SK-N-SH (cell line): ENCODE measurements at regions not wholly inside any gene's neighbourhood (a gene's known extent, or its start where the extent isn't known, plus 50 kb on each side); places are given as distances from the start of the nearest gene placed in this dataset.

Experiments used
- CTCF ChIA-PET: fragments of 300-600, 350-600 bp; formaldehyde crosslinking; extraction: SDS; loops from one replicate; lab custom pipeline; 2021; lab: Yijun Ruan, JAX
- POLR2A ChIA-PET: fragments of 350-600 bp; sonication (Branson Sonifier 250); formaldehyde crosslinking; extraction: SDS; loops from one replicate; lab custom pipeline; 2020; ENCODE audit warnings: antibody characterized with exemption, inconsistent platforms; lab: Yijun Ruan, JAX
- DNase-seq: peaks from one replicate; pipeline ENCODE4 v3.0.0; 2012
- H2AFZ ChIP-seq: fragments of 200-600 bp; sonication (generic); 2 replicates; pipeline ENCODE4 v1.8.1; 2016; ENCODE audit warnings: antibody characterized with exemption, mild to moderate bottlenecking, low read depth
- H3F3A ChIP-seq: fragments of 200-600 bp; sonication (generic); replicated peaks from 2 replicates; pipeline ENCODE3; 2016; ENCODE audit warnings: antibody characterized with exemption, mild to moderate bottlenecking; ENCODE audit not compliant: insufficient read depth
- H3K27ac ChIP-seq, 2 experiments: fragments of 200-500 bp in 1 of 2; fragments of 200-600 bp in 1 of 2; sonication (Bioruptor generic) in 1 of 2; sonication (generic), shearing (Covaris generic) in 1 of 2; 2 replicates each; pipeline versions ENCODE4 v1.5.1 to v1.6.1; 2014 to 2016; ENCODE audit warnings: low read depth in 2 of 2, inconsistent platforms in 1 of 2, low read length in 1 of 2, mild to moderate bottlenecking in 1 of 2, mixed read lengths in 1 of 2
- H3K27me3 ChIP-seq: fragments of 200-600 bp; sonication (generic), shearing (Covaris generic); 2 replicates; pipeline ENCODE4 v1.6.1; 2016; ENCODE audit warnings: mixed run types; ENCODE audit not compliant: insufficient read depth
- H3K36me3 ChIP-seq, 2 experiments: fragments of 200-500 bp in 1 of 2; fragments of 200-600 bp in 1 of 2; sonication (Bioruptor generic) in 1 of 2; sonication (generic) in 1 of 2; replicated peaks in 1 of 2; 2 replicates each; pipeline versions ENCODE3 to v1.5.1; 2014 to 2016; ENCODE audit warnings: low read length in 1 of 2, mild to moderate bottlenecking in 1 of 2; ENCODE audit not compliant: insufficient read depth in 2 of 2, control insufficient read depth in 1 of 2
- H3K4me1 ChIP-seq, 2 experiments: fragments of 200-500 bp in 1 of 2; fragments of 200-600 bp in 1 of 2; sonication (Bioruptor generic) in 1 of 2; sonication (generic), shearing (Covaris generic) in 1 of 2; 2 replicates each; pipeline versions ENCODE4 v1.5.1 to v1.6.1; 2014 to 2016; ENCODE audit warnings: low read depth in 1 of 2, low read length in 1 of 2, mixed run types in 1 of 2; ENCODE audit not compliant: insufficient read depth in 2 of 2, control insufficient read depth in 1 of 2
- H3K4me2 ChIP-seq: fragments of 200-600 bp; sonication (generic), shearing (Covaris generic); 2 replicates; pipeline ENCODE4 v1.6.1; 2017; ENCODE audit warnings: mixed run types
- H3K4me3 ChIP-seq, 2 experiments: fragments of 200-500 bp in 1 of 2; fragments of 200-600 bp in 1 of 2; sonication (Bioruptor generic) in 1 of 2; sonication (generic), shearing (Covaris generic) in 1 of 2; 2 replicates each; pipeline versions ENCODE4 v1.5.1 to v1.8.1; 2014 to 2016; ENCODE audit warnings: low read depth in 2 of 2, inconsistent platforms in 1 of 2, low read length in 1 of 2, mild to moderate bottlenecking in 1 of 2, mixed read lengths in 1 of 2, moderate library complexity in 1 of 2
- H3K79me2 ChIP-seq: fragments of 200-600 bp; sonication (generic); 2 replicates; pipeline ENCODE4 v1.8.1; 2017; ENCODE audit warnings: mild to moderate bottlenecking; ENCODE audit not compliant: insufficient read depth
- H3K9ac ChIP-seq: fragments of 200-600 bp; sonication (generic); 2 replicates; pipeline ENCODE4 v1.6.1; 2017; ENCODE audit warnings: mixed run types
- H3K9me2 ChIP-seq: fragments of 200-600 bp; sonication (generic); 2 replicates; pipeline ENCODE4 v1.6.1; 2017; ENCODE audit warnings: mixed run types
- H3K9me3 ChIP-seq: fragments of 200-600 bp; sonication (generic); 2 replicates; pipeline ENCODE4 v1.6.1; 2017; ENCODE audit warnings: mixed run types, mild to moderate bottlenecking, moderate library complexity
- H4K20me1 ChIP-seq: fragments of 200-600 bp; sonication (generic); 2 replicates; pipeline ENCODE4 v1.6.1; 2017; ENCODE audit warnings: mild to moderate bottlenecking, mixed run types; ENCODE audit not compliant: insufficient read depth
- FOXJ3 ChIP-seq: sonication (generic); formaldehyde crosslinking; IDR thresholded peaks from 2 replicates; pipeline ENCODE4 v1.5.1; 2020; ENCODE audit warnings: mild to moderate bottlenecking, missing genetic modification reagents
- FOXM1 ChIP-seq: IDR thresholded peaks from 2 replicates; pipeline ENCODE4 v1.4.0; 2012; ENCODE audit warnings: low read depth, mild to moderate bottlenecking
- MEF2A ChIP-seq: IDR thresholded peaks from 2 replicates; pipeline ENCODE4 v1.4.0; 2012; ENCODE audit warnings: low read depth, borderline replicate concordance
- RFX5 ChIP-seq: IDR thresholded peaks from 2 replicates; pipeline ENCODE4 v1.6.1; 2012; ENCODE audit warnings: mild to moderate bottlenecking, improper control_type of control experiment, low read length
- RXRA ChIP-seq: IDR thresholded peaks from 2 replicates; pipeline ENCODE4 v1.4.0; 2012; ENCODE audit warnings: low read depth, mild to moderate bottlenecking, borderline replicate concordance
- SIN3A ChIP-seq: IDR thresholded peaks from 2 replicates; pipeline ENCODE4 v1.6.1; 2012; ENCODE audit warnings: low read depth, mild to moderate bottlenecking, low read length, moderate library complexity, borderline replicate concordance
- TAF1 ChIP-seq: IDR thresholded peaks from 2 replicates; pipeline ENCODE4 v1.6.1; 2012; ENCODE audit warnings: low read depth, mild to moderate bottlenecking, low read length, moderate library complexity, borderline replicate concordance
- TCF12 ChIP-seq: IDR thresholded peaks from 2 replicates; pipeline ENCODE4 v1.4.0; 2012
- TEAD4 ChIP-seq: IDR thresholded peaks from 2 replicates; pipeline ENCODE4 v1.4.0; 2012; ENCODE audit warnings: mild to moderate bottlenecking, borderline replicate concordance; ENCODE audit not compliant: insufficient read depth
- YY1 ChIP-seq: IDR thresholded peaks from 2 replicates; pipeline ENCODE4 v1.4.0; 2012; ENCODE audit warnings: low read depth, mild to moderate bottlenecking
- WGBS: methylation state at CpG from one replicate; pipeline ENCODE4 v1.1.6; 2017; ENCODE audit warnings: low lambda C conversion rate; 5-methylcytosine and 5-hydroxymethylcytosine counted together
- TF ChIP-seq, protein P1 (sequence below): IDR thresholded peaks from 2 replicates; pipeline ENCODE4 v1.4.0; 2012; ENCODE audit warnings: low read depth, borderline replicate concordance
- TF ChIP-seq, protein P2 (sequence below): IDR thresholded peaks from 2 replicates; pipeline ENCODE4 v1.6.1; 2012; ENCODE audit warnings: mild to moderate bottlenecking, low read depth, low read length, moderate library complexity
- TF ChIP-seq, protein P3 (sequence below): fragments of 150-350 bp; IDR thresholded peaks from 2 replicates; pipeline ENCODE4 v1.6.1; 2016; ENCODE audit warnings: mild to moderate bottlenecking, low read depth, low read length

- Histone ChIP-seq H3K27me3 (no peaks in the 10 kb centered on the region; the same call in 1 of the 2 replicates), H3K27ac (no peak overlapping the region), H3K9me2 (no peaks in the 10 kb centered on the region), H2AFZ (no peak overlapping the region), H3K4me2 (no peak overlapping the region), H3K4me1 (no peaks in the 10 kb centered on the region), H3K79me2 (no peaks in the 10 kb centered on the region), H3K9ac (no peak overlapping the region), H3K9me3 (no peaks in the 10 kb centered on the region), H3F3A (no peaks in the 10 kb centered on the region), H3K36me3 (no peaks in the 10 kb centered on the region), H4K20me1 (no peaks in the 10 kb centered on the region), H3K4me3 (no peak overlapping the region)
- CTCF ChIA-PET: interaction anchor here (0.7 to 1.4 kb wide), 2 partner anchors 9 to 26 kb away, joined by 3 read pairs; no protein-coding TSS in a partner anchor
- WGBS: 20% methylated on average over 2 of the region's 2 CpGs
- DNase-seq: no peak
- POLR2A ChIA-PET: no interaction called here
- no peak for TF ChIP-seq FOXM1
- TF ChIP-seq TCF12: no peak
- no peak for TF ChIP-seq YY1
- TF ChIP-seq MEF2A: no peak
- TF ChIP-seq, protein P1, sequence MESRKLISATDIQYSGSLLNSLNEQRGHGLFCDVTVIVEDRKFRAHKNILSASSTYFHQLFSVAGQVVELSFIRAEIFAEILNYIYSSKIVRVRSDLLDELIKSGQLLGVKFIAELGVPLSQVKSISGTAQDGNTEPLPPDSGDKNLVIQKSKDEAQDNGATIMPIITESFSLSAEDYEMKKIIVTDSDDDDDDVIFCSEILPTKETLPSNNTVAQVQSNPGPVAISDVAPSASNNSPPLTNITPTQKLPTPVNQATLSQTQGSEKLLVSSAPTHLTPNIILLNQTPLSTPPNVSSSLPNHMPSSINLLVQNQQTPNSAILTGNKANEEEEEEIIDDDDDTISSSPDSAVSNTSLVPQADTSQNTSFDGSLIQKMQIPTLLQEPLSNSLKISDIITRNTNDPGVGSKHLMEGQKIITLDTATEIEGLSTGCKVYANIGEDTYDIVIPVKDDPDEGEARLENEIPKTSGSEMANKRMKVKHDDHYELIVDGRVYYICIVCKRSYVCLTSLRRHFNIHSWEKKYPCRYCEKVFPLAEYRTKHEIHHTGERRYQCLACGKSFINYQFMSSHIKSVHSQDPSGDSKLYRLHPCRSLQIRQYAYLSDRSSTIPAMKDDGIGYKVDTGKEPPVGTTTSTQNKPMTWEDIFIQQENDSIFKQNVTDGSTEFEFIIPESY: no peak
- TF ChIP-seq RXRA: no peak
- TF ChIP-seq RFX5: no peak
- no peak for TF ChIP-seq TEAD4
- no peak for TF ChIP-seq TAF1
- no peak for TF ChIP-seq SIN3A
- TF ChIP-seq, protein P2, sequence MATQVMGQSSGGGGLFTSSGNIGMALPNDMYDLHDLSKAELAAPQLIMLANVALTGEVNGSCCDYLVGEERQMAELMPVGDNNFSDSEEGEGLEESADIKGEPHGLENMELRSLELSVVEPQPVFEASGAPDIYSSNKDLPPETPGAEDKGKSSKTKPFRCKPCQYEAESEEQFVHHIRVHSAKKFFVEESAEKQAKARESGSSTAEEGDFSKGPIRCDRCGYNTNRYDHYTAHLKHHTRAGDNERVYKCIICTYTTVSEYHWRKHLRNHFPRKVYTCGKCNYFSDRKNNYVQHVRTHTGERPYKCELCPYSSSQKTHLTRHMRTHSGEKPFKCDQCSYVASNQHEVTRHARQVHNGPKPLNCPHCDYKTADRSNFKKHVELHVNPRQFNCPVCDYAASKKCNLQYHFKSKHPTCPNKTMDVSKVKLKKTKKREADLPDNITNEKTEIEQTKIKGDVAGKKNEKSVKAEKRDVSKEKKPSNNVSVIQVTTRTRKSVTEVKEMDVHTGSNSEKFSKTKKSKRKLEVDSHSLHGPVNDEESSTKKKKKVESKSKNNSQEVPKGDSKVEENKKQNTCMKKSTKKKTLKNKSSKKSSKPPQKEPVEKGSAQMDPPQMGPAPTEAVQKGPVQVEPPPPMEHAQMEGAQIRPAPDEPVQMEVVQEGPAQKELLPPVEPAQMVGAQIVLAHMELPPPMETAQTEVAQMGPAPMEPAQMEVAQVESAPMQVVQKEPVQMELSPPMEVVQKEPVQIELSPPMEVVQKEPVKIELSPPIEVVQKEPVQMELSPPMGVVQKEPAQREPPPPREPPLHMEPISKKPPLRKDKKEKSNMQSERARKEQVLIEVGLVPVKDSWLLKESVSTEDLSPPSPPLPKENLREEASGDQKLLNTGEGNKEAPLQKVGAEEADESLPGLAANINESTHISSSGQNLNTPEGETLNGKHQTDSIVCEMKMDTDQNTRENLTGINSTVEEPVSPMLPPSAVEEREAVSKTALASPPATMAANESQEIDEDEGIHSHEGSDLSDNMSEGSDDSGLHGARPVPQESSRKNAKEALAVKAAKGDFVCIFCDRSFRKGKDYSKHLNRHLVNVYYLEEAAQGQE: no peak
- TF ChIP-seq FOXJ3 (CRISPR knock-in tag): no peak
- TF ChIP-seq, protein P3, sequence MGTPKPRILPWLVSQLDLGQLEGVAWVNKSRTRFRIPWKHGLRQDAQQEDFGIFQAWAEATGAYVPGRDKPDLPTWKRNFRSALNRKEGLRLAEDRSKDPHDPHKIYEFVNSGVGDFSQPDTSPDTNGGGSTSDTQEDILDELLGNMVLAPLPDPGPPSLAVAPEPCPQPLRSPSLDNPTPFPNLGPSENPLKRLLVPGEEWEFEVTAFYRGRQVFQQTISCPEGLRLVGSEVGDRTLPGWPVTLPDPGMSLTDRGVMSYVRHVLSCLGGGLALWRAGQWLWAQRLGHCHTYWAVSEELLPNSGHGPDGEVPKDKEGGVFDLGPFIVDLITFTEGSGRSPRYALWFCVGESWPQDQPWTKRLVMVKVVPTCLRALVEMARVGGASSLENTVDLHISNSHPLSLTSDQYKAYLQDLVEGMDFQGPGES: no peak
Measured at GRCh38 chr4:110278127-110278526, 79.7 kb upstream of the ELOVL6 start.
